NCI-H2029 (cell line): ENCODE measurements at regions not wholly inside any gene's neighbourhood (a gene's known extent, or its start where the extent isn't known, plus 50 kb on each side); places are given as distances from the start of the nearest gene placed in this dataset.

Experiments used
- DNase-seq: peaks from one replicate; lab custom pipeline; 2025; lab: John Stamatoyannopoulos, UW

DNA sequence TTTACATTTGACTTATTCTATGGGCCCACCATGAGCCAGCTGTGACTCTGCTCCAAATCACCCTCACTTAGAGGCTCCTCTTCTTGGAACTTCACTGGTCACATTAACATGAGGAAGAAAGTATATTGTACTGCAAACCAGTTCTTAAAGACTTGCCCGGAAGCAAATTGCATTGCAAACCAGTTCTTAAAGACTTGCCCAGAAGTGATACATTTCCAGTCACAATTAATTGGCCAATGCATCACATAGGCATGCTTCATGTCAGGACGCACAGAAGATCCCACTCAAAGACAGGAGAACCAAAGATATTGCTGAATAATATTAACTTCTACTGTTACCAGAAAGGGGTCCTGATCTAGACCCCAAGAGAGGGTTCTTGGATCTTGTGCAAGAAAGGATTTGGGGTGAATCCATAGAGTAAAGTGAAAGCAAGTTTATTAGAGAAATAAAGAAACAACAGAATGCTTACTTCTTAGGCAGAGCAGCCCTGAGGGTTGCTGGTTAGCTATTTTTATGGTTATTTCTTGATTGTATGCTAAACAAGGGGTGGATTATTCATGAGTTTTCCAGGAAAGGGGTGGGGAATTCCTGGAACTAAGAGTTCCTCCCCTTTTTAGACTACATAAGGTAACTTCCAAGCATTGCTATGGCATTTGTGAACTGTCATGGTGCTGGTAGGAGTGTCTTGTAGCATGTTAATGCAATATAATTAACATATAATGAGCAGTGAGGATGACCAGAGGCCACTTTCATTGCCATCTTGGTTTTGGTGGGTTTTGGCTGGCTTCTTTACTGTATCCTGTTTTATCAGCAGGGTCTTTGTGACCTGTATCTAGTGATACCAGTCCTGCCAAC is 54.6 kb upstream of the HCCS start:
- DNase-seq = no peak

DNA sequence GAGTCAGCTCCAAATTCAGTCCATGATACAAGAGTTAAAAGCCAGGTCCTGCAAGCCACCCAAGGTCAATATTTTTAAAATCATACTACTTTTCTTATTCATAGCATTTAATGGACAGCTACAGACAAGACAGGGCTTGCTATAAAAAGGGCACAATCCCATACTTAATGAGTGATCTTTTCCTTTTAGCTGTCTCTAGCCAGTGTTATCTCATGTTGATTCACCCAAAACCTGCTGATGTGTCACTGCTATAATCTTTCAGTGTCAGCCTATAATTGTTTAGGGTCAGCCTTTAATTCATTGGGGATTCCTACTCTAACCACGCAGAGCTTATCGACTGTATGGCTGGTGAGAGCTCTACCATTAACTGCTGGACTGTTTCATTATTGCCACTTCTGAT is 51.2 kb upstream of the HCCS start:
- DNase-seq = no peak
